Activated CD4-positive, alpha-beta memory T cell treated with anti-CD3 and anti-CD28 coated beads, Interleukin-2, amount 10 ng/mL, durations not matched to agents 7 days and 5 days (primary cell): ENCODE measurements at regions not wholly inside any gene's neighbourhood (a gene's known extent, or its start where the extent isn't known, plus 50 kb on each side); places are given as distances from the start of the nearest gene placed in this dataset.
"Not testable (repeated sequence)": the region's sequence is repeated elsewhere in the genome, so short reads cannot be mapped to it uniquely, and the experiment has no call there.

Experiments used
- CTCF ChIA-PET: fragments of 350-600 bp; sonication (Branson Sonifier 250); formaldehyde crosslinking; loops from one replicate; lab custom pipeline; 2021; ENCODE audit warnings: antibody characterized with exemption, inconsistent platforms; lab: Charles Lee
- POLR2A ChIA-PET: fragments of 350-600 bp; sonication (Branson Sonifier 250); formaldehyde crosslinking; loops from one replicate; lab custom pipeline; 2021; ENCODE audit warnings: antibody characterized with exemption; lab: Charles Lee
- DNase-seq: peaks from one replicate; pipeline ENCODE4 v3.0.0-alpha.2; 2020
- H3K27ac Mint-ChIP-seq: one replicate; pipeline ENCODE4 v1.8.0; 2021; ENCODE audit warnings: mild to moderate bottlenecking, mixed read lengths
- H3K27me3 Mint-ChIP-seq: one replicate; pipeline ENCODE4 v1.8.0; 2021; ENCODE audit warnings: mixed read lengths
- H3K36me3 Mint-ChIP-seq: one replicate; pipeline ENCODE4 v1.8.0; 2021; ENCODE audit warnings: low read depth, mixed read lengths
- H3K4me1 Mint-ChIP-seq: one replicate; pipeline ENCODE4 v1.8.0; 2021; ENCODE audit warnings: mixed read lengths
- H3K4me3 Mint-ChIP-seq: one replicate; pipeline ENCODE4 v1.8.0; 2021; ENCODE audit warnings: mild to moderate bottlenecking, mixed read lengths
- H3K9me3 Mint-ChIP-seq: one replicate; pipeline ENCODE4 v1.8.0; 2021; ENCODE audit warnings: mixed read lengths

DNA sequence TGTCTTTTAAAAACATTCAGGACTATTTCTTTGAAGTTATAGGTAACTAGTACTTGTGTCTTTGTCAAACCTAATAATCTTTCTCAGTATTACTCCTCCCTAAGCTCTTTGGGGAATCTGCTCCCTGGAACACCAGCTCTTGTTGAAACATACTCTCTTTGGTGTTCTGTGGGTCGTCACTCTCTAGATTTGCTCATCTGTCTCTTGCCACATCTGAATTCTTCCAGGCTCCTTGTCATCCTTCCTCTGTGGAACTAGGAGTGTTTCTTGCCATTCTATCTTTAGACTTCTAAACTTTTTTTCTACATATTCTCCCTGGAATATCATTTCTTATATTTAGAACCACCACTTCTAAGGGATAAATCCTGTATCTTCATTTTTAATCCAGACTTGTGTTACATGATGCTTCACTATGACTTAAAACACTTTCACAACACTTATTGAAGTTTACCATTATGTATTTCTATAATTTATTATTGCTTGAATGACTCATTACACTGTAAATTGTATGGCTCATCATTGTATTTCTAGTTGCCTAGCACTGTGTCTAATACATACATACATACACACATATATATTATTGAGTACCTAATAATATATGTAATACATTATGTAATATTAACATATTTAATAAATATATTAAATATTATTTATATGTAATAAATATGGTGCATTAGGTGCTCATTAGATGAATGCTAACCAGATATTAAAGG, 186.1 kb downstream of the TMA16 start:
- H3K36me3 Mint-ChIP-seq = no peaks in the 10 kb centered on the region
- H3K9me3 Mint-ChIP-seq = no peaks in the 10 kb centered on the region
- POLR2A ChIA-PET = no interaction called here
- H3K4me1 Mint-ChIP-seq = no peaks in the 10 kb centered on the region
- no peak for DNase-seq
- no peak overlapping the region for H3K27ac Mint-ChIP-seq
- H3K4me3 Mint-ChIP-seq = no peak overlapping the region
- no peaks in the 10 kb centered on the region for H3K27me3 Mint-ChIP-seq
- CTCF ChIA-PET = interaction anchor here (0.6 to 7.7 kb wide), 9 partner anchors 8 to 515 kb away, joined by 3 to 122 read pairs (median 3); no protein-coding TSS in a partner anchor

DNA sequence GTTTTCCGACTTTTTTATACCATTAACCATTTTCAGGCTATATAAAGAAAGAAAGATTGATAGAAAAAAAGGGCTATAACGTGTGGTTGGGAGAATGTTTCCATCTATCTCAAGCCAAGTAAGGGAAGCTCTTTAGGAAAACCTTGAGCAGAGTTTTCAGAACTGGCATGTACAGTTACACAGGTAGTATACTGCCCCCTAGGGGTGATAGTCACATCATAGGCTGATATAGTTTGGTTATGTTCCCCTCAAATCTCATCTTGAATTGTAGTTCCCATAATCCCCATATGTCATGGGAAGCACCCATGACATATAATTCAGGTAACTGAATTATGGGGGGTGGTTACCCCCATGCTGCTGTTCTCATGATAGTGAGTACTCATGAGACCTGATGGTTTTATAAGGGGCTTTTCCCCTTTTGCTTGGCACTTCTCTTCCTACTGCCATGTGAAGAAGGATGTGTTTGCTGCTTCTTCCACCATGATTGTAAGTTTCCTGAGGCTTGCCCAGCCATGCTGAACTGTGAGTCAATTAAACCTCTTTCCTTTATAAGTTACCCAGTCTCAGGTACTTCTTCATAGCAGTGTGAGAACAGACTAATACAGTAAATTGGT, 186.8 kb downstream of the TMA16 start:
- POLR2A ChIA-PET = no interaction called here
- Mint-ChIP-seq H3K27me3 (no peaks in the 10 kb centered on the region), H3K9me3 (no peaks in the 10 kb centered on the region), H3K4me1 (no peaks in the 10 kb centered on the region), H3K36me3 (no peaks in the 10 kb centered on the region), H3K27ac (no peak overlapping the region), H3K4me3 (no peak overlapping the region)
- CTCF ChIA-PET = interaction anchor here (0.6 to 7.7 kb wide), 9 partner anchors 9 to 179 kb away, joined by 3 to 122 read pairs (median 3); no protein-coding TSS in a partner anchor
- no peak for DNase-seq

DNA sequence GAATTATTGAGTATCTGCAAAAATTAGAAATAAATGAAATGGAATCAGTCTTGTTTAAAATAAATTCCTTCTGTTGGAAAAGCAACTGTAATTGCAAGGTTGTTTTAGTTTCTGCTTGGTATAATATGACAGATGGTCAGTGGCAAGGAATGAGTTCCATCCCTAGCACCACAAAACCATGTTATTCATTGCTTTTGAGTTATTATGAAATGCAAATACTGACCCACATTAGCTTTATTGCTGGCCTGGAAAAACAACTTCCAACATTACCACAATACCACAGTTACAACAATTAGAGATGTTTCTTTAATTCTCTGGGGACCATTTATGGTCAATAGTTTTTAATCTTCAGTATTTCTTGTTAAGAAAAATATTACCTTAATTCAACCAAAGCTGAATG, 194.4 kb downstream of the TMA16 start:
- ChIA-PET POLR2A (no interaction called here), CTCF (no interaction called here)
- no peaks in the 10 kb centered on the region for H3K36me3 Mint-ChIP-seq

DNA sequence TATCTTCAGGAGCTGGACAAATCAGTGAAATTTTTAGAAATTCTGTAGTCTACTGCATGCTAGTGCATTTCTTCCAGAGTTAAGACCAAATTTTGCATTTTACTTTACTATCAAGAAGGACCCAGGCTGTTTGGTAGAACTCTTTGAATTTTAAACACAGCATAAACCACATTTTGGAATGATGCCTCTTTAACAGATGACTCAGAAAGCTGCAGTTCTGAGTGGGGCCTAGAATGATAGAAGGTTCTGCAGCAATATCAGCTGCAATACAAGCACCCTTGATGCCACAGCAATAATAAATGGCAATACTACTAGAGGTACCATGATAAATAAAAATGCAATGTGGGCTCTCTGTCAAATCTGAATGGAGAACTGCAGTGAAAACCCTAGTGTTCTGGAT, 198.7 kb downstream of the TMA16 start:
- ChIA-PET POLR2A (no interaction called here), CTCF (no interaction called here)
- Mint-ChIP-seq H3K27ac (no peak overlapping the region), H3K36me3 (no peaks in the 10 kb centered on the region), H3K4me1 (no peaks in the 10 kb centered on the region), H3K27me3 (no peaks in the 10 kb centered on the region), H3K9me3 (no peaks in the 10 kb centered on the region), H3K4me3 (no peak overlapping the region)
- DNase-seq = no peak

More for the DNA sequence above, 194.4 kb downstream of the TMA16 start:
- H3K4me3 Mint-ChIP-seq = no peak overlapping the region
- no peak for DNase-seq
- H3K27ac Mint-ChIP-seq = no peak overlapping the region
- peaks cover 2% of the 10 kb centered on the region for H3K27me3 Mint-ChIP-seq
- H3K9me3 Mint-ChIP-seq = no peaks in the 10 kb centered on the region
- no peaks in the 10 kb centered on the region for H3K4me1 Mint-ChIP-seq

DNA sequence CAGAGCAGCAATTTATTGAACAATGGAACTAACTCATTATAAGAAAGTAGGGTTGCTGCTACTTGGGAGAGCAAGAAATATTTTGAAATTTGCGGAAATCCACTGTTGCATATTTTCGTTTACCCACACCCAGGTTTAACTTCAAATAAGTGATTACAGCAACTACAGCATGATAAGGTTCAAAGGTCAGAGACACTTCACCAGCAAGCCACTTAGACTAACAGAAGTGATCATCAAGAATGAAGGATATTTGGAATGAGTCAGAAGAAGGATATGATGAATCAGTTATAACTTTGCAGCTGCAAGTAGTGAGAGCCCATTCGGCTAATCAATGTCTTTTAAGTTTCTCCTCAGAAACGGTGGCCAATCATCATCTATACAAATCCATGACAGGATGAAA, 199.3 kb downstream of the TMA16 start:
- no peak overlapping the region for H3K4me3 Mint-ChIP-seq
- H3K9me3 Mint-ChIP-seq = no peaks in the 10 kb centered on the region
- ChIA-PET POLR2A (no interaction called here), CTCF (no interaction called here)
- no peaks in the 10 kb centered on the region for H3K27me3 Mint-ChIP-seq
- no peaks in the 10 kb centered on the region for H3K36me3 Mint-ChIP-seq
- no peak for DNase-seq
- H3K27ac Mint-ChIP-seq = no peak overlapping the region
- no peaks in the 10 kb centered on the region for H3K4me1 Mint-ChIP-seq

DNA sequence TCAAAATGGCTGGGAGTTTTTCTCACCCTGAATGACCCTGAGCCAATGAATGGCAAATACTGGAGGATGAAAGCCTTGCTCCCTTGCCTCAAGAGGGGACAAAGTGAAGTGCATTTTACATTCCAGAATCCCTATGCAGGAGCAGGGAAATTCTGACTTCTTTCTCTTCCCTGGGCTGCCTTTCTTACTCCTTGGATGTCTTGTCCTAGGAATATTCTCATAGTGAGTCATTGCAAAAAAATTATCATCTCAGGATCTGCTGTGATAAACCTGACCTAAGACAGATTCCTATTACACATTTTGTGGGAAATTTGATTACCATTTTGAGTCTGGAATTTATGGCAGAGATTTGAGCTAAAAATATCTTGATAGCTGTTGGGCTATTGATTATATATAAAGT, 199.9 kb downstream of the TMA16 start:
- Mint-ChIP-seq H3K27me3 (no peaks in the 10 kb centered on the region), H3K4me3 (no peak overlapping the region), H3K4me1 (no peaks in the 10 kb centered on the region), H3K9me3 (no peaks in the 10 kb centered on the region), H3K36me3 (no peaks in the 10 kb centered on the region), H3K27ac (no peak overlapping the region)
- POLR2A ChIA-PET = no interaction called here
- CTCF ChIA-PET = no interaction called here
- DNase-seq = no peak

DNA sequence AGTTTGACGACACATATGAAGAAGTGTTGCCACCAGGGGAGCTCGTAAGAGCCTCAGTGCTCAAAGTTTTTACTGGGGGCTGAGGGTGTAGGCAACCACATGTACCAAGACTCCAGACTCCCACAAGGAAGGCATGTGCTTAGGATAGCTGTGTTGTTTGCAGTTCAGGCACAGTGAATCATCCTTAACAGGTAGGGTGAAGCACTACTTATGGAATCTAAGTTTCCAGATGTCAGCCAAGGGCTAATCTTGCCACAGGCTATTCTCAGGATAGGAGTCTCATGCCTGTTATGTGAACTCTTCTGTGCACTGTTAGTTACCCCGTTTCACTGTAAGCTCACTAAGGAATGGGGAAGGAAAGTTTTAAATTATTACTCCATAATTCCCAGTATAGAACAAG, 202.6 kb downstream of the TMA16 start:
- POLR2A ChIA-PET = no interaction called here
- DNase-seq = no peak
- H3K27me3 Mint-ChIP-seq = no peaks in the 10 kb centered on the region
- no peak overlapping the region for H3K27ac Mint-ChIP-seq
- CTCF ChIA-PET = no interaction called here
- no peaks in the 10 kb centered on the region for H3K36me3 Mint-ChIP-seq
- no peaks in the 10 kb centered on the region for H3K9me3 Mint-ChIP-seq
- H3K4me1 Mint-ChIP-seq = no peaks in the 10 kb centered on the region
- H3K4me3 Mint-ChIP-seq = no peak overlapping the region

DNA sequence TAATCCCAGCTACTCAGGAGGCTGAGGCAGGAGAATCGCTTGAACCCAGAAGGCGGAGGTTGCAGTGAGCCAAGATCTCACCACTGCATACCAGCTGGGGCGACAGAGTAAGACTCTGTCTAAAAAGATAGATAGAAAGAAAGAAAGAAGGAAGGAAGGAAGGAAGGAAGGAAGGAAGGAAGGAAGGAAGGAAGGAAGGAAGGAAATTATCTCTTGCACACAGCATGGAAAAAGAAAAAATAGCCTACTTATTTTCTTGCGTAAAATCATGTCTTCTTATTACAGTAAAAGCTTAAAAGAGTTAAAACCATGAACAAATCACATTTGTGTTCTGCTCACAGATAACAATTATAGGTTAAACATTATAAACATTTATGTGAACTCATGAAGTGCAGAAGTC, 205.9 kb downstream of the TMA16 start:
- H3K36me3 Mint-ChIP-seq, CTCF ChIA-PET, H3K9me3 Mint-ChIP-seq, POLR2A ChIA-PET, H3K4me3 Mint-ChIP-seq, H3K4me1 Mint-ChIP-seq, H3K27ac Mint-ChIP-seq, H3K27me3 Mint-ChIP-seq, DNase-seq: not testable (repeated sequence)

DNA sequence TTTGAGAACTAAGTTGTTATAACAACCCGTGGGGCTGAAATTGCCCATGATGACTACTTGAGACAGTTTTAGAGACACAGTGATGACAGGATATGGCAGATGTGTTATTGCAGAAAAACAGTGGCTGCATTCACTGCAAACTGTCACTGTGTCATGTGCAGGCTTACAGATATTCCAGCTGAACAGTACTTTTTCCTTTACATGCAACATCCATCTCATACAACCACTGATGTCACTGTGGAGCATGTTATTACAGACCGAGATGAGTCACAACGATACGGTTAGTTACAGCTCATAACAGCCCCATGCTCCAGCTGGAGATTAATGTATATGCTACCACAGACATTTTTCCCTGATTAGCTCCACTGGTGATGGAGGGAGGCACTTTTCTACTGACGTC, 207.4 kb downstream of the TMA16 start:
- Mint-ChIP-seq H3K9me3 (no peaks in the 10 kb centered on the region), H3K36me3 (no peaks in the 10 kb centered on the region), H3K4me3 (no peak overlapping the region), H3K27me3 (no peaks in the 10 kb centered on the region), H3K27ac (no peak overlapping the region), H3K4me1 (no peaks in the 10 kb centered on the region)
- DNase-seq = no peak
- ChIA-PET CTCF (no interaction called here), POLR2A (no interaction called here)

DNA sequence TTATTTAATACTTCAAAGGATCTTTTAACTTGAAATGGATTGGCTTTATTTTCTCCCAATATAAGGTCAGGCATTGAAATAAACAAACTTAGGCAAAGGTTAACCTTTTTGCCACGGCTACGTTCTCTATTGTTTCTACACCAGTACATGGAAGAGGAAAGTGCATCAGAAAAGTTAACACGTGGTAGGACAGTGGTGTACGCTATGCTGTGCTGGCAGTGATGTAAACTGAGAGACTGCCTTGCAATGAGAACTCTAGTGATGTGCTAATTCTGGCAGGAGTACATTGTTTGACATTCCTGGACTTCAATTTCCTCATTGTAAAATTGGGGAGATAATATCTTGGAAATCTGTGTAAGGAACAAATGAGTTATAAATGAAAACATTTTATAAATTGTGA, 208.2 kb downstream of the TMA16 start:
- ChIA-PET POLR2A (no interaction called here), CTCF (no interaction called here)
- no peak overlapping the region for H3K27ac Mint-ChIP-seq
- DNase-seq = no peak
- no peaks in the 10 kb centered on the region for H3K9me3 Mint-ChIP-seq
- H3K4me1 Mint-ChIP-seq = no peaks in the 10 kb centered on the region
- H3K36me3 Mint-ChIP-seq = no peaks in the 10 kb centered on the region
- H3K27me3 Mint-ChIP-seq = no peaks in the 10 kb centered on the region
- no peak overlapping the region for H3K4me3 Mint-ChIP-seq

DNA sequence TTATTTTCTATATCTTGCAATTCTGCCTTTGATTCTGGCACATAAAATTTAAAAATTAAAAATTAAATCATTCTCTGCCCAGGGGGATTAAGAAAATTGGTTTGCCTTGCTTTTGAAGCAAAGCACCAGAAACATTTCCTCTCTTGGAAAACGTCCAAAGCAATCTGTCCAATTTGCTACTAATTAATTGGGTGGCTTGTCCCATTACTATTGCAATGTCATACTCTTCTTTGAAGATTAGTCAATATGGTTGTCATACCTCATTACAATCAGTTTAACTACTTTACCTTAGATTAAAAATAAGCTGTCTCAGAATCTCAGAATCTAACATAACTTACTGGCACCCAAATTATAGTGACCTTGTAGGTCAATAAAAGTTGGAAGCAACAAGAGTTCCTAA, 208.8 kb downstream of the TMA16 start:
- Mint-ChIP-seq H3K27ac (no peak overlapping the region), H3K4me1 (no peaks in the 10 kb centered on the region), H3K9me3 (no peaks in the 10 kb centered on the region), H3K36me3 (no peaks in the 10 kb centered on the region), H3K27me3 (no peaks in the 10 kb centered on the region), H3K4me3 (no peak overlapping the region)
- no peak for DNase-seq
- ChIA-PET CTCF (no interaction called here), POLR2A (no interaction called here)

DNA sequence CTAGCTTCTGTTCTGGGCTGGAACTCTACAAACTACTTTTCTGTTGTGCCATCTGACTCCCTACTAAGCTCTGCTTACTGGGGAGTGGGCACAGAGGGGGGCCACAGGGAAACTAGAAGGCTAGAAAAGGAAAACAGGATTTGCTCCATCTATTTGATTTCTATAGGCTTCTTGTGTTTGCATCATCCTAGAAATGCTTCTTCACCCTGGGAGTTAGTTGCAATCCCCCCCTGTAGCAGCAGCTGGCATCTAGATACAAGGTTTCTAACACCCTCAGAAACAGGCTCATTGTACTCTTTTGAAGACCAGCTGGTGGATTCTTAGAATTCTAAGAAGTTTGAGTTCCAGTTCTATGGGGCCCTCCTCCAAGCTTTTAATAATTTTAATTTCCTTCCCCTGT, 213.4 kb downstream of the TMA16 start:
- H3K4me3 Mint-ChIP-seq = no peak overlapping the region
- no peaks in the 10 kb centered on the region for H3K4me1 Mint-ChIP-seq
- DNase-seq = no peak
- ChIA-PET CTCF (interaction anchor here (0.7 kb wide), 2 partner anchors 1362 to 1512 kb away, joined by 4 read pairs; no protein-coding TSS in a partner anchor), POLR2A (no interaction called here)
- H3K36me3 Mint-ChIP-seq = no peaks in the 10 kb centered on the region
- H3K27ac Mint-ChIP-seq = no peak overlapping the region
- H3K9me3 Mint-ChIP-seq = no peaks in the 10 kb centered on the region
- no peaks in the 10 kb centered on the region for H3K27me3 Mint-ChIP-seq

DNA sequence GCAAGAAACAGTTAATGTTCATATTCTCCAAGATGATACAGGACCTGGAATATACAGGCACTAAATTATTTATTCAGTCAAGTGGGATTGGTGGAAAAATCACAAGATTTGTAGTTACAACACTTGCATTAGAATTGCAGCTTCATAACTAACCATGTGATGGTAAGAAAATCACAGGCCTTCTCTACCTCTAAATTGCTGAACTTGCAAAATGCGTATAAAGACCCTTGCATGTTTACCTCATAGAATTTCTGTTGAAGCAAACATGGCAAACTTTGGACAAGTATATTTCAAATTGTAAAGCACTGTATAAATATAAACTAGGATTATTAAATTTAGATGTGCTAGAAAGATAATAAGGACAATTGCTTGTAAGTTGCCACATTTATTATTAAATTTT, 215.1 kb downstream of the TMA16 start:
- H3K36me3 Mint-ChIP-seq = no peaks in the 10 kb centered on the region
- H3K4me1 Mint-ChIP-seq = no peaks in the 10 kb centered on the region
- no peak overlapping the region for H3K27ac Mint-ChIP-seq
- no peak overlapping the region for H3K4me3 Mint-ChIP-seq
- no peak for DNase-seq
- H3K27me3 Mint-ChIP-seq = no peaks in the 10 kb centered on the region
- POLR2A ChIA-PET = no interaction called here
- H3K9me3 Mint-ChIP-seq = no peaks in the 10 kb centered on the region
- CTCF ChIA-PET = no interaction called here

DNA sequence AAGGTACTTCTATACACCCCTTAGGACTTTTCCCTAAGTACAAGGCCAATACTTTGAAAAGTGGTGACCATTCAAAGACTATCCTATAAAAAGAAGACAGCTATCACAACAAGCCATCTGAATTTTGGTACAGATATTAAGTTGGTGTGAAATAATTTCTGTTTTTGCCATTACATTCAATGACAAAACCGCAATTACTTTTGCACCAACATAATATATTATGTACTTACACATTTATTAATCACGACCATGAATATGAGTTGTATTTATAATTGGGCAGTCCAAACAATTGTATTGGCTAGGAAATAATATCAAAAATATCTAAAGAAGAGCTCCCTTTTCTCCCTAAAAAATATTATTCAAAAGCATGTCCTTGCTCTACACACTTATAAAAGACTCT, 215.7 kb downstream of the TMA16 start:
- Mint-ChIP-seq H3K4me1 (no peaks in the 10 kb centered on the region), H3K27me3 (no peaks in the 10 kb centered on the region), H3K9me3 (no peaks in the 10 kb centered on the region), H3K27ac (no peak overlapping the region), H3K4me3 (no peak overlapping the region), H3K36me3 (no peaks in the 10 kb centered on the region)
- DNase-seq = no peak
- ChIA-PET CTCF (no interaction called here), POLR2A (no interaction called here)
